Panc1 (cell line): ENCODE measurements at regions not wholly inside any gene's neighbourhood (a gene's known extent, or its start where the extent isn't known, plus 50 kb on each side); places are given as distances from the start of the nearest gene placed in this dataset.

Source experiments
- ATAC-seq: fragments of 200-7000 bp; cut with Tn5 transposase; 2 replicates; pipeline ENCODE4 v1.9.1; 2020; ENCODE audit warnings: mild to moderate bottlenecking, moderate library complexity
- BruUV-seq: library from RNA; stranded (reverse); fragments of 400-500 nt; replicated peaks from 2 replicates; lab custom pipeline; 2021; lab: Mats Ljungman, UMichigan
- CTCF ChIA-PET: fragments of 300-600 bp; sonication (Branson Sonifier 250); formaldehyde crosslinking; loops from one replicate; lab custom pipeline; 2022; ENCODE audit warnings: antibody characterized with exemption; lab: Charles Lee
- POLR2A ChIA-PET: fragments of 300-600 bp; sonication (Branson Sonifier 250); formaldehyde crosslinking; loops from one replicate; lab custom pipeline; 2022; ENCODE audit warnings: antibody characterized with exemption; lab: Charles Lee
- DNase-seq: peaks from one replicate; pipeline ENCODE4 v3.0.0-alpha.2; 2010; ENCODE audit warnings: low read depth, low spot score
- H3K27ac ChIP-seq: 2 replicates; pipeline ENCODE4 v1.5.1; 2011; ENCODE audit warnings: mild to moderate bottlenecking, low read length, inconsistent platforms
- H3K27me3 ChIP-seq: fragments of 200-500 bp; sonication (Bioruptor generic); 2 replicates; pipeline ENCODE4 v1.6.0; 2014; ENCODE audit warnings: low read length, inconsistent platforms; ENCODE audit not compliant: control insufficient read depth, insufficient read depth
- H3K36me3 ChIP-seq: fragments of 200-500 bp; sonication (Bioruptor generic); 2 replicates; pipeline ENCODE4 v1.5.1; 2014; ENCODE audit warnings: inconsistent platforms, mild to moderate bottlenecking, low read length, moderate library complexity; ENCODE audit not compliant: control insufficient read depth, insufficient read depth
- H3K4me1 ChIP-seq: 2 replicates; pipeline ENCODE4 v1.5.1; 2011; ENCODE audit warnings: inconsistent platforms, mild to moderate bottlenecking, low read length, moderate library complexity; ENCODE audit not compliant: control insufficient read depth, insufficient read depth
- H3K4me3 ChIP-seq, 2 experiments: 2 replicates each; pipeline ENCODE4 v1.5.1; 2011 to 2012; ENCODE audit warnings: low read depth in 2 of 2, low read length in 2 of 2, mild to moderate bottlenecking in 2 of 2, inconsistent platforms in 1 of 2, moderate library complexity in 1 of 2
- H3K9me3 ChIP-seq: fragments of 200-500 bp; sonication (Bioruptor generic); 2 replicates; pipeline ENCODE4 v1.5.1; 2014; ENCODE audit warnings: low read depth, mild to moderate bottlenecking, inconsistent platforms, low read length, moderate library complexity; ENCODE audit not compliant: control insufficient read depth, insufficient read depth
- POLR2AphosphoS5 ChIP-seq: IDR thresholded peaks from 2 replicates; pipeline ENCODE4 v1.6.1; 2012; ENCODE audit warnings: mild to moderate bottlenecking, low read depth, low read length, moderate library complexity
- SIN3A ChIP-seq: IDR thresholded peaks from 2 replicates; pipeline ENCODE4 v1.6.1; 2012; ENCODE audit warnings: low read depth, mild to moderate bottlenecking, low read length, moderate library complexity, borderline replicate concordance; ENCODE audit not compliant: insufficient read depth
- in situ Hi-C: cut with HindIII; loops from 2 replicates; pipeline ENCODE4 v1.10.0; 2016; ENCODE audit warnings: low sequenced_read_pairs, low pct_unique_long_range_greater_than_20kb
- intact Hi-C: fragments of 100-400 bp; cut with micrococcal nuclease; formaldehyde crosslinking; loops from one replicate; pipeline ENCODE4 v1.10.0; 2022; ENCODE audit not compliant: unreplicated experiment
- TF ChIP-seq, protein P1 (sequence below), 2 experiments: IDR thresholded peaks; 2 replicates each; pipeline ENCODE4 v1.6.1; 2011 to 2012; ENCODE audit warnings: low read depth in 2 of 2, control low read depth in 1 of 2, low read length in 1 of 2, mild to moderate bottlenecking in 1 of 2, moderate library complexity in 1 of 2; ENCODE audit not compliant: insufficient read depth in 1 of 2
- TF ChIP-seq, protein P2 (sequence below): fragments of 450-650 bp; IDR thresholded peaks from 2 replicates; pipeline ENCODE4 v1.5.1; 2017; ENCODE audit warnings: mild to moderate bottlenecking

DNA sequence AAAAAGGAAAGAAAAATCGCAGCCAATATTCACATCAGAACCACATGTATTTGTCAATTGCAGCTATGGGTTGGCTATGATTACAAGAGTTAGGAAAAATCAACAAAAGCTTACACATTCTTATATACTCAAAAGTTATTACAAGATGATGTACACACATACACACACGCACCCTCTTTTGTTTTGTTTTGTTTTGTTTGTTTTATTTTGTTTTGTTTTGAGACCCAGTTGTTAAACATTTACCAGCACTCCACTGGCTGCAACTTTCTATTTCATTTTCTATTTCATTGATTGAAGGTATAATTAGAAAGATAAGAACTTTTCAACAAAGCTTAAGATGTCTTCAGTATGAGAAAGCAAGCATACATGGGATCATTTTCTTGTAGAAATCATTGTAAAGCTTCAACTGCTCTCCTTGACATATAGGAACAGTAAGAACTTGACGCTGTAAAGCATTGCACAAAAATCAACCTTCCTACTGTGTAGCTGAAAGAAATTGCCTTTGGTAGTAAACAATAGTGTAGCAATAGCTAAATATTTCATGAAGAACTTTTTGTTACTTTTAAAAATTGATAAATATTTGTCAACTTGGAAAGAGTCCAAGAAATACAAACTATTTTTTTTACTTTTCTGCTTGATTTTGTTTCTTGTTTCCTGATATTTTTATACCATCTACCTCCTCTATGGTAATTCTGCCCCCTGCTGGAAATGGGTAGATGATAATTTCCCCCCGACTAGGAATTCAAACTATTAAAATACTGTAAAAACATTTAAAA is 205.9 kb downstream of the MBL2 start:
- peaks cover 11% of the 10 kb centered on the region; the same call in 1 of the 2 replicates for H3K4me1 ChIP-seq
- peak overlapping the region; percentile 67 for H3K27ac ChIP-seq
- BruUV-seq, result no TSS peak
- peak overlapping the region in 1 of 2 experiments; percentile 2; a peak in 2 of 4 replicates for H3K4me3 ChIP-seq
- POLR2A ChIA-PET, result interaction anchor here (0.6 kb wide), 1 partner anchor 8 kb away, joined by 3 read pairs; no protein-coding TSS in a partner anchor
- in situ Hi-C loops (no loop called here), intact Hi-C loops (loop anchor here (2.0 to 10.0 kb wide), 2 partner anchors 72 to 252 kb away; partner anchors contain the start of gene DKK1)
- H3K27me3 ChIP-seq, result no peaks in the 10 kb centered on the region
- CTCF ChIA-PET, result interaction anchor here (0.5 to 1.9 kb wide), 5 partner anchors 252 to 1141 kb away, joined by 3 to 12 read pairs (median 7); partner anchors contain the start of gene DKK1
- no peak for TF ChIP-seq SIN3A
- TF ChIP-seq POLR2AphosphoS5, result peak; percentile 33; the same call in 1 of the 2 replicates
- TF ChIP-seq, protein P1, sequence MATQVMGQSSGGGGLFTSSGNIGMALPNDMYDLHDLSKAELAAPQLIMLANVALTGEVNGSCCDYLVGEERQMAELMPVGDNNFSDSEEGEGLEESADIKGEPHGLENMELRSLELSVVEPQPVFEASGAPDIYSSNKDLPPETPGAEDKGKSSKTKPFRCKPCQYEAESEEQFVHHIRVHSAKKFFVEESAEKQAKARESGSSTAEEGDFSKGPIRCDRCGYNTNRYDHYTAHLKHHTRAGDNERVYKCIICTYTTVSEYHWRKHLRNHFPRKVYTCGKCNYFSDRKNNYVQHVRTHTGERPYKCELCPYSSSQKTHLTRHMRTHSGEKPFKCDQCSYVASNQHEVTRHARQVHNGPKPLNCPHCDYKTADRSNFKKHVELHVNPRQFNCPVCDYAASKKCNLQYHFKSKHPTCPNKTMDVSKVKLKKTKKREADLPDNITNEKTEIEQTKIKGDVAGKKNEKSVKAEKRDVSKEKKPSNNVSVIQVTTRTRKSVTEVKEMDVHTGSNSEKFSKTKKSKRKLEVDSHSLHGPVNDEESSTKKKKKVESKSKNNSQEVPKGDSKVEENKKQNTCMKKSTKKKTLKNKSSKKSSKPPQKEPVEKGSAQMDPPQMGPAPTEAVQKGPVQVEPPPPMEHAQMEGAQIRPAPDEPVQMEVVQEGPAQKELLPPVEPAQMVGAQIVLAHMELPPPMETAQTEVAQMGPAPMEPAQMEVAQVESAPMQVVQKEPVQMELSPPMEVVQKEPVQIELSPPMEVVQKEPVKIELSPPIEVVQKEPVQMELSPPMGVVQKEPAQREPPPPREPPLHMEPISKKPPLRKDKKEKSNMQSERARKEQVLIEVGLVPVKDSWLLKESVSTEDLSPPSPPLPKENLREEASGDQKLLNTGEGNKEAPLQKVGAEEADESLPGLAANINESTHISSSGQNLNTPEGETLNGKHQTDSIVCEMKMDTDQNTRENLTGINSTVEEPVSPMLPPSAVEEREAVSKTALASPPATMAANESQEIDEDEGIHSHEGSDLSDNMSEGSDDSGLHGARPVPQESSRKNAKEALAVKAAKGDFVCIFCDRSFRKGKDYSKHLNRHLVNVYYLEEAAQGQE (IDR thresholded peaks at IDR 0.05; ENCODE audit: insufficient read depth in 1 of 2, low read depth in 2 of 2, low read length in 1 of 2), result 0 out of 4 replicates have a peak, but pooled peaks of 1 of the 2 experiments have one; percentile 25
- TF ChIP-seq, protein P2, sequence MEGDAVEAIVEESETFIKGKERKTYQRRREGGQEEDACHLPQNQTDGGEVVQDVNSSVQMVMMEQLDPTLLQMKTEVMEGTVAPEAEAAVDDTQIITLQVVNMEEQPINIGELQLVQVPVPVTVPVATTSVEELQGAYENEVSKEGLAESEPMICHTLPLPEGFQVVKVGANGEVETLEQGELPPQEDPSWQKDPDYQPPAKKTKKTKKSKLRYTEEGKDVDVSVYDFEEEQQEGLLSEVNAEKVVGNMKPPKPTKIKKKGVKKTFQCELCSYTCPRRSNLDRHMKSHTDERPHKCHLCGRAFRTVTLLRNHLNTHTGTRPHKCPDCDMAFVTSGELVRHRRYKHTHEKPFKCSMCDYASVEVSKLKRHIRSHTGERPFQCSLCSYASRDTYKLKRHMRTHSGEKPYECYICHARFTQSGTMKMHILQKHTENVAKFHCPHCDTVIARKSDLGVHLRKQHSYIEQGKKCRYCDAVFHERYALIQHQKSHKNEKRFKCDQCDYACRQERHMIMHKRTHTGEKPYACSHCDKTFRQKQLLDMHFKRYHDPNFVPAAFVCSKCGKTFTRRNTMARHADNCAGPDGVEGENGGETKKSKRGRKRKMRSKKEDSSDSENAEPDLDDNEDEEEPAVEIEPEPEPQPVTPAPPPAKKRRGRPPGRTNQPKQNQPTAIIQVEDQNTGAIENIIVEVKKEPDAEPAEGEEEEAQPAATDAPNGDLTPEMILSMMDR, result peak; percentile 76; the same call in 1 of the 2 replicates
- peaks cover 16% of the 10 kb centered on the region; the same call in 1 of the 2 replicates for H3K9me3 ChIP-seq
- peak; percentile 81 for ATAC-seq
- peak; percentile 58 for DNase-seq
- no peaks in the 10 kb centered on the region for H3K36me3 ChIP-seq

DNA sequence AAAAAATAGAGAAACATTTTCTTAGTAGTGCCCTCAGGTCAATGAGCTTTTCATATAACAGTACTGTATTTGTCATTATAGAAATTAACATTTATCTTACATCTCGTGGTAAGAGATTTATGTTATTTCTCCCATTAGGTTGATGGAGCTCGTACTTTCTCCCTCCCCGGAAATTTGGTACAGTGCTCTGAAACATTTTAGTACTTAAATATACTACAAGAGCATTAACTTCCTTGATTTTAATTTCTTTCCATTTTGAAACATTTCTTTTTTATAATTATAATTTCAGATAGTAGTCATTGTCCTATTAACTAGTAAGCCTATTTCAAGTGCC is 205.4 kb downstream of the MBL2 start:
- in situ Hi-C loops, result no loop called here
- H3K9me3 ChIP-seq, result peaks cover 16% of the 10 kb centered on the region; the same call in 1 of the 2 replicates
- ChIA-PET CTCF (interaction anchor here (0.5 to 1.9 kb wide), 5 partner anchors 253 to 1141 kb away, joined by 3 to 12 read pairs (median 7); partner anchors contain the start of gene DKK1), POLR2A (interaction anchor here (0.6 kb wide), 1 partner anchor 7 kb away, joined by 3 read pairs; no protein-coding TSS in a partner anchor)
- H3K4me3 ChIP-seq, result no peak overlapping the region
- BruUV-seq, result no TSS peak
- H3K27me3 ChIP-seq, result no peaks in the 10 kb centered on the region
- peaks cover 11% of the 10 kb centered on the region; the same call in 1 of the 2 replicates for H3K4me1 ChIP-seq
- ATAC-seq (no peak), DNase-seq (no peak)
- intact Hi-C loops, result loop anchor here (2.0 to 10.0 kb wide), 2 partner anchors 72 to 252 kb away; partner anchors contain the start of gene DKK1
- H3K27ac ChIP-seq, result peak overlapping the region; percentile 67
- no peaks in the 10 kb centered on the region for H3K36me3 ChIP-seq
- TF ChIP-seq, protein P2, result peak; percentile 55; the same call in 1 of the 2 replicates
- TF ChIP-seq, protein P1 (IDR thresholded peaks at IDR 0.05; ENCODE audit: insufficient read depth in 1 of 2, low read depth in 2 of 2, low read length in 1 of 2), result no peak
